ENCODE measurements at regions not wholly inside any gene's neighbourhood (a gene's known extent, or its start where the extent isn't known, plus 50 kb on each side); places are given as distances from the start of the nearest gene placed in this dataset.

DNA sequence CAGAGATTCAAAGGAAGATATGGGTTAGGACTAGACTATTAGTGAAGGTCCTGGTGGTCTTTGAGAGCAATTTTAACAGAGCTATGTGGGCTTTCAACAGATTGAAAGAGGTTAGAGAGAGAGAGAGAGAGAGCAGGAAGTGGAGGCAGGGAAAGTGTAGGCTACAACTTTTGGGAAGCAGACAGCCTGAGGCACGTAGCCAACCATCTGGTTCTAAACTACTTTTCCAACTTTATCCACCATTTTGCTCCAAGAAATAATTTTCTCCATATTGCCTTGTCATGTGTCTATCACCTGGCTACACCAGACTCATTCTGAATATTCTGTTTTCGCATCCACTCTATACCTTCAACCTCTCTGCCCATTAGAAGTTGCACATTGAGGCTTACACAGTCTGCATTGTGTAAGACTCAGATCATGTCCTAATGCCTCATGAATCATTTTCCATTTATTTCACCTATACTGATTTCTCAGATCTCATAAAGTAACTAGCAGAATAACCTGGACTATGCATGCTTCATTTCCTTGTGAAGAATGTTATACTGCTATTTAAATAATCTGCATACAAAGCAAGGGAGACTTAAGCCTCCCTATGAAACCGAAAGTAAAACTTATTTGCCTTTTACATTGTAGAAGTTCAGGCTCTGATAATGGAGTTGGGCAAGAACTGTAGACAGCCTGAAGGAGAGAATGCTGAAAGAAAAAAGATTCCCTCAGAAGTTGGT is 235.6 kb downstream of the ELAVL2 start:
- no peak for DNase-seq (ENCODE audit: low read depth)

- DNase-seq (ENCODE audit: low read depth), result no peak
Observed at GRCh38 chr9:23594421-23594820, 231.6 kb downstream of the ELAVL2 start.

DNA sequence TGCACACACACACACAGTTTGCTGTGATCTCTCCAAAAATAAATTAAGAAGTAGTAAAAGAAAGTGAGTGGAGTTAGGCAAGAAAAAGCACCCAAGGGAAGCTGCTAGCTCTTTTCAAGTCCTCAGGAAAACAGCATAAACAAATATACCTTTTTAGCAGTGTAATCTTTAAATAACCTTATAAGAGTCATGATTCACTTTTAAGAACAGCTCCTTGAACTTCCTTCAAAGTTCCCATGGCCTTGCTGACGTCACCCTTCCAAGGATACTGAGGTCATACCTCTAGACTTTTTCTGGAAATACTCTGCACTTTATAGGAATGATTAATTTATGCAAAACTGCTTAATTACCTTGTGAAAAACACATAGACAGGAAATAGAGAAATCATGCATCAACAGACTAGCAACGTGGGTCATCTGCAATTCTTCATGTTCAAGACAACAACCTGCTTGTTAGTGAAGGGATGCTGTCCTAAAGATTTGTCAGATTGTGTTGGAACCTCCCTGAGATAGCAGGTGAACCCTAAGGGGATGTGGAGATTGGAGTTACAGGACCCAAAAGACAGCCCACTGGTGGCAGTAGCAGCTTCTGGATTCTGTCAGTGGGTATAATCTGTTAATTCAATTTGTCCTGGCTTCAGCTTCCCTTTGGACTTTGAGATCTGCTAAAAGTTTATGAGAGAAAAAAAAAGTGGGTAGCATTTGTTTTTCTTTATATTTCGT is 229.0 kb downstream of the ELAVL2 start:
- no peak for DNase-seq (ENCODE audit: low read depth)

GRCh38 chr9:23598994-23599393 is 227.0 kb downstream of the ELAVL2 start:
- DNase-seq (ENCODE audit: low read depth), result no peak

GRCh38 chr9:23603311-23603710 is 222.7 kb downstream of the ELAVL2 start:
- DNase-seq (ENCODE audit: low read depth), result no peak

DNA sequence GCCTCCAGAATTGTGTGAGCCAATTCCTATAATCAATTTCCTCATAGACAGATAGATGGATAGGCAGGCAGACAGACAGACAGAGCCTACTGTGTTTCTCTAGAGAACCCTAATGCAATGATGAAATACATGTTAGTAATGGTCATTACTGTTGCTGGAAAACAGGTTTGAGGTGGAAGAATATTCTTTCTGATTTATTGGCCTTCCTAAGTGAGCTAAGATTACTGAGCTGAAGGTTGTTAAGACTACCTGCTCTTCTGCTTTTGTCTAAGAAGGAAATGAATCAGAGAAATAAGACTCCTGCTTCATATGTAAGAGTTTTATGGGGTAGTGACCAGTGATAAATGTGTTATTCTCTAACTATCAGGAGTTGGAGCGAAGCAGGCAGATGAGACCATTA is 219.9 kb downstream of the ELAVL2 start:
- no peak for DNase-seq (ENCODE audit: low read depth)

GRCh38 chr9:23608456-23608855 is 217.6 kb downstream of the ELAVL2 start:
- no peak for DNase-seq (ENCODE audit: low read depth)

GRCh38 chr9:23611869-23612268 is 214.2 kb downstream of the ELAVL2 start:
- DNase-seq (ENCODE audit: low read depth), result no peak

- no peak for DNase-seq (ENCODE audit: low read depth)
Observed at GRCh38 chr9:23615569-23615968, 210.5 kb downstream of the ELAVL2 start.

GRCh38 chr9:23621188-23621587 is 204.9 kb downstream of the ELAVL2 start:
- no peak for DNase-seq (ENCODE audit: low read depth)

GRCh38 chr9:23621924-23622323 is 204.1 kb downstream of the ELAVL2 start:
- DNase-seq (ENCODE audit: low read depth), result no peak

- DNase-seq (ENCODE audit: low read depth), result no peak
Observed at GRCh38 chr9:23622396-23622795, 203.6 kb downstream of the ELAVL2 start.

- DNase-seq (ENCODE audit: low read depth), result no peak
Observed at GRCh38 chr9:23630488-23630887, 195.6 kb downstream of the ELAVL2 start.

- DNase-seq (ENCODE audit: low read depth), result no peak
Observed at GRCh38 chr9:23635276-23635675, 190.8 kb downstream of the ELAVL2 start.

GRCh38 chr9:23636199-23636598 is 189.8 kb downstream of the ELAVL2 start:
- no peak for DNase-seq (ENCODE audit: low read depth)

- no peak for DNase-seq (ENCODE audit: low read depth)
Observed at GRCh38 chr9:23638011-23638410, 188.0 kb downstream of the ELAVL2 start.

- DNase-seq (ENCODE audit: low read depth), result no peak
Observed at GRCh38 chr9:23638837-23639426, 187.1 kb downstream of the ELAVL2 start.

All from fibroblast of the conjunctiva (primary cell).